NT2/D1 (cell line): ENCODE measurements at regions not wholly inside any gene's neighbourhood (a gene's known extent, or its start where the extent isn't known, plus 50 kb on each side); places are given as distances from the start of the nearest gene placed in this dataset.

Source experiments
- YY1 ChIP-seq: IDR thresholded peaks from 2 replicates; pipeline ENCODE4 v1.6.1; 2011; ENCODE audit not compliant: insufficient read length, insufficient read depth
- ZNF274 ChIP-seq: IDR thresholded peaks from 2 replicates; pipeline ENCODE4 v1.6.1; 2011; ENCODE audit warnings: mild to moderate bottlenecking, low read depth, low read length

DNA sequence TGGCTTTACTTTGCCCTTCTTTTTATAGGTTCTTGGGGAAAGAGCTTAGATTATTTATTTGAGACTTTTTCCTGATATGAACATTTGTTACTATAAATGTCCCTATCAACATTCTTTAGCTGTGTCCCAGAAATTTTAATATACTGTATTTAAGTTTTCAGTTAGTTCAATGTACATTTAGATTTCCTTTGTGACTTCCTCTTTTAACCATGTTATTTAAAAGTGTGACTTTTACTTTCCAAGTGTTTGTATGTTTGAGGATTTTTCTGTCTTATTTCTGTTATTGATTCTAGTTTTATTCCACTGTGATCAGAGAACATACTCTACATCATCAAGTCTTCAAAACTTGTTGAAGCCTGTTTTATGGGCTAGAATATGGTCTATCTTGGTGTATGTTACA, 72.7 kb upstream of the SPRY2 start:
- TF ChIP-seq ZNF274 (no peak), YY1 (no peak)
